GM12875 (cell line): ENCODE measurements at regions not wholly inside any gene's neighbourhood (a gene's known extent, or its start where the extent isn't known, plus 50 kb on each side); places are given as distances from the start of the nearest gene placed in this dataset.
"Not testable (repeated sequence)": the region's sequence is repeated elsewhere in the genome, so short reads cannot be mapped to it uniquely, and the experiment has no call there.

Experiments
- H3K4me3 ChIP-seq: one replicate; pipeline ENCODE4 v1.5.1; 2011; ENCODE audit warnings: low read depth, low read length, control low read depth
- CTCF ChIP-seq: IDR thresholded peaks from 2 replicates; pipeline ENCODE4 v1.5.1; 2011; ENCODE audit warnings: low read depth, mild to moderate bottlenecking, control low read depth, inconsistent platforms, low read length, moderate library complexity, borderline replicate concordance; ENCODE audit not compliant: insufficient read depth

- no peak overlapping the region for H3K4me3 ChIP-seq
- no peak for TF ChIP-seq CTCF
These were observed 569.0 kb upstream of the B3GAT1 start for GRCh38 chr11:134980819-134981710.

GRCh38 chr11:134979089-134979457 lies 567.0 kb upstream of the B3GAT1 start:
- H3K4me3 ChIP-seq, result not testable (repeated sequence)

GRCh38 chr11:134978388-134979088 lies 566.5 kb upstream of the B3GAT1 start:
- no peak overlapping the region for H3K4me3 ChIP-seq
- no peak for TF ChIP-seq CTCF

- no peak overlapping the region for H3K4me3 ChIP-seq
- TF ChIP-seq CTCF, result no peak
These were observed 564.5 kb upstream of the B3GAT1 start for GRCh38 chr11:134976551-134976950.

GRCh38 chr11:134975866-134976376 lies 563.9 kb upstream of the B3GAT1 start:
- TF ChIP-seq CTCF, result no peak

GRCh38 chr11:134973801-134974200 lies 561.8 kb upstream of the B3GAT1 start:
- no peak for TF ChIP-seq CTCF
- no peak overlapping the region for H3K4me3 ChIP-seq

More at GRCh38 chr11:134975866-134976376, 563.9 kb upstream of the B3GAT1 start:
- H3K4me3 ChIP-seq, result no peak overlapping the region

- H3K4me3 ChIP-seq, result no peak overlapping the region
- no peak for TF ChIP-seq CTCF
These were observed 559.3 kb upstream of the B3GAT1 start for GRCh38 chr11:134971381-134971780.
